Astrocyte (in vitro differentiated cells and primary cell): ENCODE measurements at regions not wholly inside any gene's neighbourhood (a gene's known extent, or its start where the extent isn't known, plus 50 kb on each side); places are given as distances from the start of the nearest gene placed in this dataset.

Experiments used
- CTCF ChIP-seq: IDR thresholded peaks from 2 replicates; pipeline ENCODE4 v1.5.1; 2011; ENCODE audit warnings: low read depth, mild to moderate bottlenecking, inconsistent platforms, low read length, moderate library complexity; ENCODE audit not compliant: insufficient read depth
- EZH2 ChIP-seq: IDR thresholded peaks from 2 replicates; pipeline ENCODE4 v1.6.1; 2012; ENCODE audit warnings: mild to moderate bottlenecking, low read length, inconsistent platforms; ENCODE audit not compliant: insufficient read depth

- no peak for TF ChIP-seq CTCF
- TF ChIP-seq EZH2 = no peak
Observed at GRCh38 chr7:130941322-130942210, 207.6 kb upstream of the KLF14 start.
